HG03565 (cell line): ENCODE measurements at regions not wholly inside any gene's neighbourhood (a gene's known extent, or its start where the extent isn't known, plus 50 kb on each side); places are given as distances from the start of the nearest gene placed in this dataset.

Source experiments
- ATAC-seq: cut with Tn5 transposase; IDR thresholded peaks from one replicate; pipeline ENCODE4 v1.9.1; 2021; ENCODE audit warnings: mild to moderate bottlenecking, moderate library complexity; ENCODE audit not compliant: unreplicated experiment

DNA sequence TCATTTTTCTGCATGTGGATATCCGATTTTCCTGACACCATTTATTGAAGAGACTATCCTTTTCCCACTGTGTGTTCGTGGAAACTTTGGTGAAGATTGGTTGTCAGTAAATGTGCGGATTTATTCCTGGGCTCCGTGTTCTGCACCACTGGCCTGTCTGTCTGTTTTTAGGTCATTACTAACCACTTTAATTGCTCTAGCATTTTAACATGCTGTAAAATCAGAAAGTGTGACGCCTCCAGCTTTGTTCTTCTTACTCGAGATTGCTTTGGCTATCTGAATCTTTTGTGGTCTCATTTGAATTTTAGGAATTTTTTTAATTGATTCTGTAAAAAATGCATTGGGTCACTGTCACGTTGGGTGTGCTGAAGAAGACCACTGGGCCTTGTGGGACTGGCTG lies 1458.7 kb downstream of the AACS start:
- no peak for ATAC-seq

DNA sequence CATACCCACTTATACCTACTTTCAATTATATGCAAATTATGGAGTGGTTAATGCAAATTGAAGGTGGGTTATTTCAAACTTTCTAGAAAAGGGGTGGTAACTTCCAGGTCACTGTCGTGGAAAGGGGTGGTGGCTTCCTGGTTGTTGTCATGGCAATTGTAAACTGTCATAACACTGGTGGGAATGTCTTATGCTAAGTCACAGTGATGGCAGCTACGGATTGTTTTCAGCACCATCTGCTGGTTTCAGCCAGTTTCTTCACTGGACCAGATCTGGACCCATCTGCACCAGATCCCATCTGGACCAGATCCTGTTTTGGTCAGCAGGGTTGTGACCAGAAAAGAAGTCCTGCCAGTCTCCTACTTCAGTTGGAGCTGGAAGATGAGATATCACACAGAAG lies 1469.3 kb downstream of the AACS start:
- ATAC-seq: no peak

DNA sequence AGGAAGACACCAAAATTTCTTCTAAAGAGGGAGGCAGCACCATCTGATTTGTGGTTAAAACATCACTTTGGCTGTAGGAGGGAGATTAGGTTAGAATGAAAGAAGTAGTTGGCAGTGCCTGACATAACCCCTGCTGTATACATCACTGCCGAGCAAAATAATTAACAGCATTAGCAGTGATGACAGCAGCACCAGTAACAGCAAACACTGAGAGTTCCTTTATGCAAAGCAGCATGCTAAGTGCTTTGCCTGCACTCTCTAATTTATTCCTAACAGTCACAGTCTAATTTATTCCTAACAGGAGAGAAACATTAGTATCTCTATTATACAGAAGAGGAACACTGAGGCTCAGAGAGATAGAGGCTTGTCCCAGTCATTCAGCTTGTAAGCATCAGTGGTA lies 1469.7 kb downstream of the AACS start:
- no peak for ATAC-seq

DNA sequence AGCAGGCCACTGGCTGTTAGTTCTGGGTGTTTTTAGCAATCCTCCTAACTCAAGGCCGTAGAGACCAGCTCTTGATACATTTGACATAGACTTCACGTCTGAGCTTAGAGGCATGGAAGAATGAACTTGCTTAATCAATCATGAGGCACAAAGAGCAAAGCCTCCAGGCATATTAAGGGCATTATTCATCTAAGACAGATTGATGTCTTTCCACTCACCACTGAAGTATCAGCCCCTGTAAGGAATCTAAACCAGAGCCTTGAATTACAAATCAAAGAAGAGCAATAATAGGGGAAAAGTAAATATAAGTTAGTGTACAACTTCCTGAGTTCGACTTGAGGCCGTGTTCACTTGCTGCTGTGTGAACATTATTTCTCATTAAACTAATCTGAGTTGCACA lies 1470.7 kb downstream of the AACS start:
- no peak for ATAC-seq

DNA sequence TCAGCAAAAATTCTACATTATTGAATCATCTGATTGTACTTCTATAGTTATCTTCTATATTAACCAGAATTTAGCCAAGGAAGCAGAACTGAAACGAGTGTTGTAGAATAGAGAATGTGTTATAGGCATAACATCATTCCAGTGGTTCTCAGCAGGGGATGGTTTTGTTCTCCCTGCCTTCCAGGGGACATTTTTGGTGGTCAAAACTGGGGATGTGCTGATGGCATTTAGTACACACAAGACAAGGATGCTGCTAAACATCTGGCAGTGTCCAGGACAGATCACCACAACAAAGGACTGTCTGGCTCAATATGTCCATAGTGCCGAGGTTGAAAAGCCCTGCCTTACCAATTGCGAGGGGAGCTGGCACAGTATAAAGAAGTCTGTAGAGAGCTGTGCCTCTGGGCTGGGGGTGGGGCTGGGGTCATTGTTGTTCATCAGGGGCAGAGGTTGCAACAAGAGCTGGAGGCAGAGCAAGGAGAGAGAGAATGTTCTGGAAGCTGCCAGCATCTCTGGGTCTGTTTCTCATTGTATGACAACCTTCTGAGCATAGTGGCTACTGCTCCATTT lies 1472.8 kb downstream of the AACS start:
- no peak for ATAC-seq

DNA sequence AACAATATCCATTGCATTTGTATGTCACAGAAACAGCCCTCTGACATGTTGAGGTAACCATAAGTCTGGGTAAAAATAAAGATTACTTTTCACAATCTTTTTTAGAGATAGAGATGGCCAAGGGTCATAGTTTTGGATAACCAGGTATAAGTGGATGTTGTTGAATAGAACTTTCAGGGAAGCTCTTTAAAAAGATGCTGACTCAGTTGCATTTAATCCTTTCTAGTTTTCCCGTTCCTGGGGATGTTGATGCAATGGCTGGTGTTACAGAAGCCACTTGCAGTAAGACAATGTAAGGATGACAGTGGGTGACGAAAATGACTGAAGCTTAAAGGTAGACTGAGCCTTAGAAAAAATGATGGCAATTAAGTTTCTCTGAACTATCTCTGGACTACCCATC lies 1473.7 kb downstream of the AACS start:
- ATAC-seq: no peak

DNA sequence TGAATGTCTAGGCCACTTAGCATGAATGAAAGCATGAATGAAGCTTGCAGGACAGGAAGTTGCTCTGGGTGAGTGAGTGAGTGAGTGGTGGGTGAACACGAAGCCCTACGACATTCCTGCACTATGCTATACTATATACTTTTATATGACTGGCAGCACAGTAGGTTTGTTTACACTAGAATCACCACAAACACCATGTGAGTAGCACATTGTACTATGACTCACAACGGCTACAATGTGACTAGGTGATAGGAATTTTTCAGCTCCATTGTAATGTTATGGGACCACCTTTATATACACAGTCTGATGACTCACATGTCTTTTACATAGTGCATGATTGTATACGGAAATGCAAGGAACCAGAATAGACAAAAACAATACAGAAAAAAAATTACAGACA lies 1480.2 kb downstream of the AACS start:
- ATAC-seq: no peak

DNA sequence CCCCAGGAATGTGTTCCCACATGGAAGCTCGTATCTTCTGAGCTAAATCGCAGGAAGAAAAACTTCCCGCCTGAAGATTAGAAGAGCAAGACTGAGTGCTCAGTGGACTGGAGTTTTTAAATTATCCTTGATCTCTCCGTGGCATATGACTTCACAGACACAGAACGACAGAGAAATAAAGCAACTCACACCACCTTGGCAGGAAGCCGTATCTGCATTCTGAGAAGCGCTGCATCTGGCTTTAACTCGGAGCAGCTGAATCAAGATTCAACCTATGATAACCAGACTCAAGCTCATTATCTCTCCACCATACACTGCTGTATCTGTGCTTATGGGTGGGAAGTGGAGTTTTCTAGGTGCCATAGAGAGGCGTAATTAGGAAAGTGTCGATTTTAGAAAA lies 1482.7 kb downstream of the AACS start:
- ATAC-seq: no peak

DNA sequence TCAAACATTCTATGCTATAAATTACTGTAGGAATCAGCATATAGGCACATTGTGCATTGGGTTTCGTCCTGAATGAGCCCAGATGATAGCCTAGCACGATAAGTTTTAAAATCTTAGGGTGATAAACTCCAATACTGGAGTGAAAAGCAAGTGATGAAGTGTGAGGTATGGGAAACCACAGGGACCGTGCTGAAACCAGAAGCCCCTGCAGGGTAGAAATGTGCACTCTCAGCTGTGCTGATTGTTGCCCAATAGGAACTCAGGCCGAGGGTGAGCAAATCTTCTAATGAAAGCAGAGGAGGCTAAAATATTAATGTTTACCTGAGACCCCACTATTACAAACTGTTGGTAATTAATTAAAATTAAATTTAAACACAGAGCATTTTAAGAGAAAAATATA lies 1486.6 kb downstream of the AACS start:
- ATAC-seq: no peak

DNA sequence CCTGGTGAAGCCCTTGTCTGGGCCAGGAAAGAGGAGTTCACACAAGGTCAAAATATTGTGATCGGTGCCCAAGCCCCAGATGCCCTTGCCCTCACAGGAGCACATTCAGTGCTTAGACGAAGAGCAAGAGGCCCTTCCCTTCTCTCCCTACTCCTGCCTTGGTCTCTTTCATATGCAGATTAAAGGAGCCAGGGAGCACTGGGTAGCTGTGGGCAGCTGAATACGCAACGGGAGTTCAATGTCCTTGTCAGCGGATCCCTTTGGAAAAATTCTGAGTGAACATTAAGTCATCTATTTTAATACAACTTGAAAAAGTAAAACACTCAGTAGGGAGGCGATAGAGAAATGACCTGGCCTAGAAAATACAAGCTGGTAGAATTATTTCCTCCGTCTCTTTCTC lies 1489.4 kb downstream of the AACS start:
- no peak for ATAC-seq

DNA sequence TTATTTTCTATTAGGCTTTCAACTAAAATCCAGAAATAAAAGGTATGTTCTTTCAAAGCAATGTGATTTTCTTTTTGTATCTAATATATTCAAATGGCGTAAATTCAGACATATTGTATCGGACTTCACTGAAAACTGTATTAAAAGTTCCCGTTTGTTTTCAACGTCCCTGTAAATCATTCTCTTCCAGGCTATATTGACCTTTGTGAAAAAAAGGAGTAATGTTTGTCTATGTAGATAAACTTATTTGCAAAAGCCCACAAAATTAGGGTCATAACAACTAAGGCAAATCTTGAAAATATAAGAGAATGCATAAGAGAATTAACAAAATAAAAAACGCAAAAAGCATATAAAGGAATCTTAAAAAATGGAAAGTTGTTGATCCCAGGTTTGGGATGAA lies 1492.4 kb downstream of the AACS start:
- no peak for ATAC-seq

DNA sequence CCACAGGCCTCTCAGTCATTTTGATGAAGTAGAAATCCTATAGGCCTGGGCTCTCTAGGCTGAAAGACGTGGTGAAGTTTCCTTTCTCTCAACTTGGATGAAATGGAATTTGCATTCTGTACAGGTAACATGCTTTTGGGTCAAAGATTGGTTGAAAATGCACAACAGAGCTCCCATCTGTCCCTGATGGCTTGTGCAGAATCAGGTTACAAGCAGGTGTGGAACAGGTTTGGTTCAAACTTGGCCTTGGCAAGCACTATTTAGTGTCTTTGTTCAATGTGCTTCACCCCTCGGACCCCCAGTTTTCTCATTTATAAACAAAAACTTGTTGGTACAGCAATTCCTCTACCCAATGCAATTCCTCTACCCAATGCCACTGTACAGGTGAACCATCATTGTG lies 1493.0 kb downstream of the AACS start:
- ATAC-seq: no peak

DNA sequence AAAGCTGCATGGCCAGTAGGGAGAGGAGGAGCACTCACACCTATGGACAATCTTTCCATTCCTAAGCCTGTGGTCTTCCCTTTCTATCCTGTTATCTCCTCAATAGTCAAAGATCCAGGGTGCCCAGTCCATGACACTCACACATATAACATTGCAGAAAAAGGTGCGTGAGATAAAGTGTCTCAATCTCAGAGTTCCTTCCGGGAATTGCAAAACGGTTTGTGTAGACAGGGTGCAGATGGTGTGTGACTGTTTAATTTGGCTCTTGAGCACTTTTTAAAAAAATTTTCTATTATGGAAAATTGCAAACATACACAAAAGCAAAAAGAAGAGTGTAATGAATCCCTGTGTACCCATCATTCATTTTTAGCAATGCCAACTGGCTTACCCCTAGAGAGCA lies 1493.6 kb downstream of the AACS start:
- ATAC-seq: no peak

DNA sequence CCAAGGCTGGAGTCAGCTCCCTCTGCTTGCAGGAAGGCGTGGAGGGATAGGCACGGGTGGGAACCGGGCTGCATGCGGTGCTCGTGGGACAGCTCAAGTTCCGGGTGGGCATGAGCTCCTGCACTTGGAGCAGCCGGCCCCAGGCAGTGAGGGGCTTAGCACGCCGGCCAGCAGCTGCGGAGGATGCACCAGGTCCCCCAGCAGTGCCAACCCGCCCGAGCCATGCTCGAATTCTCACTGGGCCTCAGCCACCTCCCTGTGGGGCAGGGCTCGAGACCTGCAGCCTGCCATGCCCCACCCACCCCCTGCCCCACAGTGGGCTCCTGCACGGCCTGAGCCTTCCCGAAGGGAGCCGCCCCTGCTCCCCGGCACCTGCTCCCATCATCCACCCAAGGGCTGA lies 1501.8 kb downstream of the AACS start:
- ATAC-seq: no peak

DNA sequence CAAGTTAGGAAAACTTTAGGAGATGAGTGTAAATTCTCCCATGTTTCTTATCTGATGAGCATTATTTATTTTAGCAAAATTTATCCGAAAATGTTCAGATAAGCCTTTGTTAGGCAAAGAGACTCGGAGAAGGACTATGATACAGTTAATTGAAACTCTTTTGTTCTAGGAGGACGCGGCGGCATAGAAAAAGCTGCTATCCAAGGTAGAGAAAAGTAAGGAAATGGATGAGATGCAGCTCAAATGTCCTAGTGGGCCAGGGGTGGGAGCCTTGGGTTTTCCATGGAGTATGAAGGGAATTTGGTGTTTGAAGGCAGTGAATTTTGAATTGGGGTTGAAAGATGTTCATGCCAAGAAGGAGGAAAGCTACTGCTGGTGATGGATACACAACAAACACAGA lies 1504.5 kb downstream of the AACS start:
- ATAC-seq: no peak

DNA sequence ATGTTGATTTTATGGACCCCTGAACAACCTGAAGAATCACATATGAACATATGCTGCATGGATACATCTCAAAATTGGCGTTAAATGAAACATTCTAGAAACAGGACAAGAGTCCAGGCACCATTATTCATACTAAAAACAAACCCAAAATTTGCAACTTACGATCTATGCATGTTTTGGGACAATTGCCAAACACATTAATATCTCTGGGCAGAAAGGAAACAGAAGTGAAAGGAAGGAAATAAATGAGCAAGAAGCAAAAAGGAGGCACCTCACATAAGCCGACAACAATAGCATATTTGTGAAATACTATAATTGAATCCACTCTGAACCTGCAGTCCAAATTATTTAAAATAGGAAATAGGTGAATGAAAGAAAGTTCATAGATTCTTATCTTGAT lies 1505.3 kb downstream of the AACS start:
- no peak for ATAC-seq

DNA sequence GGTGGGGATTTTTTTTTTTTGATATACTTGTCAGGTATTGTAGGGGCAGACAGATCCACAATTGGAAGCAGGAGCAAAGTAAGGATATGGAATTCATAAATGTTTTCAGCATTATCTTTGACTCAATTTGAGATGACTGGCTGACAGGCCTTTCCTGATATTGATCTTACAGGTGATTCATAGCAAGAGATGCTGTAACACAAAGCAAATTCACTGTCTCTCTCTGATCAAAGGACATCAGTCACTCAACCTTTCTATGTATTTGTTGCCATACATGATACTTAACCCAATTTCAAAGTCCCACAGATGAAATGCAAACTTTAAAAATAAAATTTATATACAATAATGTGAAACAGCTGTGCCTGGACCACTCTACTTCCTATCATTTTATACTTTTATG lies 1506.9 kb downstream of the AACS start:
- ATAC-seq: no peak

DNA sequence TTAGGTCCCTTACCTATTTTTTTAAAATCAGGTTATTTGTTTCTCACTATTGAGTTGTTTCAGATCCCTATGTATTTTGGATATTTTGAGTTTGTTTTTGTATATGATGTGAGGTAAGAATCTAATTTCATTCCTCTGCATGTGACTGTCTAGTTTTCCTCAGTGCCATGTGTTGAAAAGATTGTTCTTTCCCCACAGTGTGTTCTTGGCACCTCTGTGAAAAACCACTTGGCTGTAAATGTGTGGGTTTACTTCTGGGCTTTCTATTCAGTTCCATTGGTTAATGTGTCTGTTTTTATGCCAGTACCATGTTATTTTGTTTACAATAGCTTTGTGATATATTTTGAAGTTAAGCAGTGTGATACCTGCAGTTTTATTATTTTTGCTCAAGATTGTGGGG lies 1516.4 kb downstream of the AACS start:
- no peak for ATAC-seq

DNA sequence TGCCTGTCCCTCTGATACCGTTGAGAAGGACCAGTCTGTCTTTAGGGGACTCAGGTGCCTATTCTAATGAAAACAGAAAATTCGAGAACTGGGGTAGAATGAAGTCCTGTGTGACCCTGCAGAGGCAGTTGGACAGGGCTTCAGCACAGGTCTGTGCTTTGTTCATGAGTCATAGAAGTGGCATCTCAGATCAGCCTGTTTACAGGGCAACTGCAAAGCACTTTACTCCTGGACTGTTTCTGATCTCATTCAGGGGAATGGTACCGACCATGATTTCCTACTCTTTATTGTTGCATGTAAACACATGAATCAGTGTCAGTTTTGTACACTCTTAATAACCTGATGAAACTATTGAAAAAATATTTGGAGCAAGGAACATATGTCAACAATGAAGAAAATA lies 1517.0 kb downstream of the AACS start:
- ATAC-seq: no peak

DNA sequence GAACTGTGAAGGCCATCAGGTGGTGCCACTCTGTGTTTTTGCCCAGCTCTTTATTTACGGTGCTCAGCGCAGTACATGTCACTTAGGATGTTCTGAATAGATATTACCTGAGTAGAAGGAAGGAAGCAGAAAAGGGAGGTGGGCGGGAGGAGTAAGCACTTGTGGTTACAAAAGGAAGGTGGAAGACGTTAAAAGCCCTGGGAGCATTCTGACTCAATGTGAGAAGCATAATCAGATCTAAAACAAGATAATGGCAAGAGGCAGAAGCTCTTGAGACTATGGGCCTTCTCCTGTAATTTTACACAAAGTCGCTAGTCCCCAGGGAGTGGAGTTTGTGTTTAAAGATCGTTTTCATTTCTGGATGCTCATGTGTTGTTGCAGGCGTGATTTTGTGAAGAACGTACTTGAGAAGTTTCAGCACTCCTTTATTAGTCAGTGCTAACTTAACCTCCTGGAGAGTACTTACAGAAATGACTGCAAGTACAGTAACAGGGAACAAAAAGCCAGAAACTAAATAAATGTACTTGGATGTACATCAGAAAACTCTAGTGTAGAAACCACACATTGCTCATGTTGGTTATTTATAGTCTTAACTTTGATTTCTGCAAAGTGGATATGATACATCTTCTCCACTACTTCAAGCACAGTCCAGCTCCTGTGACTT lies 1523.5 kb downstream of the AACS start:
- no peak for ATAC-seq

DNA sequence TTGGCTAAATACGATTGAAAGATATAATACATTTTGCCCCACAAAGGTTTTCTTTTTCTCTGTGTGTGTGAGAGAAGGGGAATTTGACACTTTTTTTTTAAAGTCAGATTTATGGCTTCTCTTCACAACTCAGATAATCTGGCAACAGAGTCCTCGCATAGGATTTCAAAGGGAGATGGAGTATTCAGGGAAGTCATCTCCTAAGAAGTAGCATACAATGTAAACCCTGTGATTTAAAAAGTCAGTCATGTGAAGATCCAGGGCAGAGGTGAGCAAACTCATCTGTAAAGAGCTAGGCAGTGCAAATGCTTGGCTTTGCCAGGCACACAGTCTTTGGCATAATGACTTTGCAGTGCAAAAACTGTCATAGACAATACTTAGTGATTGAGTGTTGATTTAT lies 1526.3 kb downstream of the AACS start:
- no peak for ATAC-seq

DNA sequence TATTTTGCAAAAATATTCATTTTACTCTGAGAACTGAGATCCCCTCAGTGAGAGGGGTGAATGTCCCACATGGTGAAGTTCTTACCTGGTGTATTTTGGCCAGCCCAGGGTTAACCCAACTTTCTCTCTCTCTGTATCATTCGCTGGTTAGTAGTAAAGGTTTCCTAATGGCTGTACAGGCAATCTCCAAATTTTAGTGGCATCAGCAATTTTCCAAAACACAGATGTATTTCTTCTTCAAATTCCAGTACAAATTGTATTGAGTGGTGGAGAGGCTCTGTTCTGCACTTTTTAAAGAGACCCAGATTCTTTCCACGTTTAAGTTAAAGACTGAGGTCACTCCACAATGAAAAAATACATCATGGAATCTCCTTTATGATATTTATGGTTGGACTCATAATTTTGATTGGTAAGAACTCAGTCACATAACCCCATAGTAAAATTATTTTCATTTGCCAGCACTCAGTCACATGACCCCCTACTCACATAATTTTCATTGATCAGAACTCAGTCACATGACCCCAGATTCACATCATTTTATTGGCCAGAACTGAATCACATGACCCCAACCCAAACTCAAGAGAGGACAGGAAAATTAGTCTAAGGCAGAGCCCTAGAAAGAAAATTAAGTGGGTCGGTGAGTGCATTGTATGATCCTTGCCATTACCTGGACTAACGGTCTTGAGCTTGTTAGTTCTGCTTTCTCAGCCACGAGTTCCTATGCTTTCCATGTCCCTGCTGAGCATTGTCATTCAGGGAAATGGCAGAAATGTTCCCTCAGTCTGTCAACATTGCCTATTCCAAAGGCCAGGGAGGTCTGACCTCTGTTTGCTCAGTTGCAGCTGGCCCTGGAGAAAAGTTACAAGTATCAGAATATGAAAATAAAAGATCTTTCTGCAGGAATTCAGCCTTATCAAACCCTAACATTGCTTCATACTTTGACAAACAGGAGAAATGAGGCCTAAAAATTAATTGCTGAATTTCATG lies 1536.2 kb downstream of the AACS start:
- ATAC-seq: no peak
